HG02623 (cell line): ENCODE measurements at regions not wholly inside any gene's neighbourhood (a gene's known extent, or its start where the extent isn't known, plus 50 kb on each side); places are given as distances from the start of the nearest gene placed in this dataset.
"Not testable (repeated sequence)": the region's sequence is repeated elsewhere in the genome, so short reads cannot be mapped to it uniquely, and the experiment has no call there.

Source experiments
- ATAC-seq: cut with Tn5 transposase; IDR thresholded peaks from one replicate; pipeline ENCODE4 v1.9.1; 2021; ENCODE audit warnings: moderate library complexity; ENCODE audit not compliant: unreplicated experiment

- ATAC-seq = no peak
Measured at GRCh38 chr3:194860725-194861124, 175.0 kb downstream of the FAM43A start.

- no peak for ATAC-seq
Measured at GRCh38 chr3:194861375-194861774, 175.7 kb downstream of the FAM43A start.

- ATAC-seq = no peak
Measured at GRCh38 chr3:194865061-194865460, 179.4 kb downstream of the FAM43A start.

- ATAC-seq = no peak
Measured at GRCh38 chr3:194865615-194866014, 179.9 kb downstream of the FAM43A start.

GRCh38 chr3:194866236-194866635 lies 180.6 kb downstream of the FAM43A start:
- no peak for ATAC-seq

GRCh38 chr3:194867270-194867983 lies 181.7 kb downstream of the FAM43A start:
- ATAC-seq = no peak

- ATAC-seq = no peak
Measured at GRCh38 chr3:194868831-194869230, 183.1 kb downstream of the FAM43A start.

GRCh38 chr3:194869482-194870169 lies 183.9 kb downstream of the FAM43A start:
- ATAC-seq = no peak

- ATAC-seq = no peak
Measured at GRCh38 chr3:194870394-194871110, 184.9 kb downstream of the FAM43A start.

GRCh38 chr3:194871143-194871863 lies 185.6 kb downstream of the FAM43A start:
- no peak for ATAC-seq

GRCh38 chr3:194871864-194872668 lies 186.4 kb downstream of the FAM43A start:
- ATAC-seq = no peak

GRCh38 chr3:194872669-194872977 lies 186.9 kb downstream of the FAM43A start:
- no peak for ATAC-seq

GRCh38 chr3:194873474-194873873 lies 187.8 kb downstream of the FAM43A start:
- not testable (repeated sequence) for ATAC-seq

- no peak for ATAC-seq
Measured at GRCh38 chr3:194874206-194874605, 188.5 kb downstream of the FAM43A start.

GRCh38 chr3:194874783-194875182 lies 189.1 kb downstream of the FAM43A start:
- ATAC-seq = no peak

- no peak for ATAC-seq
Measured at GRCh38 chr3:194875581-194876402, 190.1 kb downstream of the FAM43A start.

GRCh38 chr3:194876403-194877095 lies 190.9 kb downstream of the FAM43A start:
- ATAC-seq = no peak

GRCh38 chr3:194877291-194878119 lies 191.8 kb downstream of the FAM43A start:
- ATAC-seq = no peak
